ENCODE measurements at regions not wholly inside any gene's neighbourhood (a gene's known extent, or its start where the extent isn't known, plus 50 kb on each side); places are given as distances from the start of the nearest gene placed in this dataset.

GRCh38 chr12:92030618-92031017, 115.0 kb downstream of the BTG1 start:
- peak; percentile 33 for DNase-seq (ENCODE audit: low spot score)

GRCh38 chr12:92029902-92030586, 115.6 kb downstream of the BTG1 start:
- no peak for DNase-seq (ENCODE audit: low spot score)

- no peak for DNase-seq (ENCODE audit: low spot score)
Measured at GRCh38 chr12:92029136-92029535, 116.5 kb downstream of the BTG1 start.

GRCh38 chr12:92028441-92028709, 117.3 kb downstream of the BTG1 start:
- no peak for DNase-seq (ENCODE audit: low spot score)

- no peak for DNase-seq (ENCODE audit: low spot score)
Measured at GRCh38 chr12:92027701-92028440, 117.8 kb downstream of the BTG1 start.

GRCh38 chr12:92027243-92027642, 118.4 kb downstream of the BTG1 start:
- DNase-seq (ENCODE audit: low spot score), result no peak

- no peak for DNase-seq (ENCODE audit: low spot score)
Measured at GRCh38 chr12:92025462-92026207, 120.0 kb downstream of the BTG1 start.

GRCh38 chr12:92022093-92022492, 123.6 kb downstream of the BTG1 start:
- no peak for DNase-seq (ENCODE audit: low spot score)

GRCh38 chr12:92021666-92022035, 124.0 kb downstream of the BTG1 start:
- DNase-seq (ENCODE audit: low spot score), result no peak

GRCh38 chr12:92020983-92021665, 124.5 kb downstream of the BTG1 start:
- DNase-seq (ENCODE audit: low spot score), result no peak

- no peak for DNase-seq (ENCODE audit: low spot score)
Measured at GRCh38 chr12:92019491-92020277, 126.0 kb downstream of the BTG1 start.

- DNase-seq (ENCODE audit: low spot score), result no peak
Measured at GRCh38 chr12:92012691-92013090, 133.0 kb downstream of the BTG1 start.

GRCh38 chr12:92010853-92011701, 134.6 kb downstream of the BTG1 start:
- DNase-seq (ENCODE audit: low spot score), result no peak

- no peak for DNase-seq (ENCODE audit: low spot score)
Measured at GRCh38 chr12:92010368-92010767, 135.3 kb downstream of the BTG1 start.

- no peak for DNase-seq (ENCODE audit: low spot score)
Measured at GRCh38 chr12:92008345-92008744, 137.3 kb downstream of the BTG1 start.

- DNase-seq (ENCODE audit: low spot score), result no peak
Measured at GRCh38 chr12:92007787-92008186, 137.9 kb downstream of the BTG1 start.

GRCh38 chr12:92003701-92004100, 141.9 kb downstream of the BTG1 start:
- no peak for DNase-seq (ENCODE audit: low spot score)

- no peak for DNase-seq (ENCODE audit: low spot score)
Measured at GRCh38 chr12:92002673-92003382, 142.8 kb downstream of the BTG1 start.

GRCh38 chr12:92002195-92002649, 143.4 kb downstream of the BTG1 start:
- DNase-seq (ENCODE audit: low spot score), result no peak

- DNase-seq (ENCODE audit: low spot score), result peak; percentile 46
Measured at GRCh38 chr12:92000597-92000996, 145.0 kb downstream of the BTG1 start.

All from NAMALWA (cell line).